H1 (cell line): ENCODE measurements at regions not wholly inside any gene's neighbourhood (a gene's known extent, or its start where the extent isn't known, plus 50 kb on each side); places are given as distances from the start of the nearest gene placed in this dataset.

Experiments used
- CTCF ChIA-PET: fragments of 300-600 bp; sonication (Branson Sonifier 250); formaldehyde crosslinking; loops from one replicate; lab custom pipeline; 2021; ENCODE audit not compliant: partially characterized antibody; lab: Charles Lee
- POLR2A ChIA-PET: fragments of 300-600 bp; sonication (Branson Sonifier 250); formaldehyde crosslinking; loops from one replicate; lab custom pipeline; 2021; ENCODE audit warnings: inconsistent platforms; ENCODE audit not compliant: partially characterized antibody; lab: Charles Lee
- DNase-seq, 2 experiments: peaks; one replicate each; pipeline versions ENCODE4 v3.0.0 to v3.0.0-alpha.2; 2010 to 2022; ENCODE audit warnings: low spot score in 2 of 2, low read depth in 1 of 2, mixed read lengths in 1 of 2
- FAIRE-seq: peaks from 2 replicates; lab custom pipeline; 2011; peaks lifted over from hg19 to GRCh38; lab: Jason Lieb, UNC
- H2AFZ ChIP-seq: 2 replicates; pipeline ENCODE4 v1.8.1; 2012; ENCODE audit warnings: low read length, inconsistent platforms
- H2AK5ac ChIP-seq: 2 replicates; pipeline ENCODE4 v1.6.1; 2013; ENCODE audit warnings: low read depth, low read length
- H2BK120ac ChIP-seq: replicated peaks from 2 replicates; pipeline ENCODE3; 2013; ENCODE audit warnings: low read depth, low read length, inconsistent platforms
- H2BK12ac ChIP-seq: 2 replicates; pipeline ENCODE4 v1.6.1; 2013; ENCODE audit warnings: low read depth, low read length
- H2BK15ac ChIP-seq: 2 replicates; pipeline ENCODE4 v1.6.1; 2013; ENCODE audit warnings: low read length
- H2BK20ac ChIP-seq: 2 replicates; pipeline ENCODE4 v1.6.1; 2013; ENCODE audit warnings: low read length
- H2BK5ac ChIP-seq: 2 replicates; pipeline ENCODE4 v1.6.1; 2013; ENCODE audit warnings: low read depth, low read length
- H3K14ac ChIP-seq: 2 replicates; pipeline ENCODE4 v1.6.1; 2013; ENCODE audit warnings: inconsistent platforms; ENCODE audit not compliant: insufficient read length
- H3K18ac ChIP-seq: 2 replicates; pipeline ENCODE4 v1.6.1; 2013; ENCODE audit warnings: low read length; ENCODE audit errors: extremely low read depth
- H3K23ac ChIP-seq: 2 replicates; pipeline ENCODE4 v1.6.1; 2013; ENCODE audit warnings: inconsistent platforms; ENCODE audit not compliant: insufficient read length
- H3K23me2 ChIP-seq: 2 replicates; pipeline ENCODE4 v1.6.1; 2013; ENCODE audit warnings: low read depth, low read length
- H3K27ac ChIP-seq: 2 replicates; pipeline ENCODE4 v1.6.1; 2011; ENCODE audit warnings: low read depth, low read length, inconsistent platforms
- H3K27me3 ChIP-seq, 4 experiments: replicated peaks in 1 of 4; 1 replicate in 1 of 4; 2 replicates in 3 of 4; pipeline versions ENCODE4 v1.6.1 to v1.8.1; 2011 to 2013; ENCODE audit warnings: low read length in 3 of 4, mild to moderate bottlenecking in 3 of 4, inconsistent platforms in 2 of 4, mixed read lengths in 2 of 4, moderate library complexity in 1 of 4; ENCODE audit not compliant: control insufficient read depth in 3 of 4, insufficient read depth in 3 of 4; ENCODE audit errors: extremely low read depth in 1 of 4
- H3K36me3 ChIP-seq, 4 experiments: 2 replicates each; pipeline versions ENCODE4 v1.6.1 to v1.8.1; 2011 to 2013; ENCODE audit warnings: mild to moderate bottlenecking in 4 of 4, low read length in 3 of 4, moderate library complexity in 2 of 4, control low read depth in 1 of 4, inconsistent platforms in 1 of 4; ENCODE audit not compliant: insufficient read depth in 4 of 4, control insufficient read depth in 2 of 4
- H3K4ac ChIP-seq: replicated peaks from 2 replicates; pipeline ENCODE3; 2013; ENCODE audit warnings: low read length, low read depth, mixed read lengths, inconsistent platforms; ENCODE audit not compliant: insufficient read length
- H3K4me1 ChIP-seq, 4 experiments: replicated peaks in 1 of 4; 1 replicate in 1 of 4; 2 replicates in 3 of 4; pipeline versions ENCODE4 v1.6.1 to v1.8.1; 2011 to 2013; ENCODE audit warnings: low read length in 3 of 4, inconsistent platforms in 2 of 4, mixed read lengths in 1 of 4; ENCODE audit not compliant: insufficient read depth in 4 of 4, control insufficient read depth in 3 of 4
- H3K4me2 ChIP-seq, 2 experiments: 2 replicates each; pipeline versions ENCODE4 v1.6.1 to v1.8.1; 2011 to 2013; ENCODE audit warnings: low read depth in 2 of 2, low read length in 2 of 2, control low read depth in 1 of 2, inconsistent platforms in 1 of 2, mild to moderate bottlenecking in 1 of 2; ENCODE audit not compliant: insufficient read depth in 1 of 2
- H3K4me3 ChIP-seq, 4 experiments: fragments of 200-600, 300-600 bp in 1 of 4; sonication (generic), shearing (Covaris generic), sonication (Bioruptor Twin) in 1 of 4; 2 replicates each; pipeline versions ENCODE4 v1.5.1 to v1.8.1; 2011 to 2016; ENCODE audit warnings: low read length in 4 of 4, low read depth in 3 of 4, control low read depth in 2 of 4, inconsistent platforms in 2 of 4, mild to moderate bottlenecking in 2 of 4, mixed read lengths in 1 of 4, moderate library complexity in 1 of 4; ENCODE audit not compliant: insufficient read depth in 2 of 4; ENCODE audit errors: extremely low read depth in 1 of 4
- H3K56ac ChIP-seq: replicated peaks from 2 replicates; pipeline ENCODE3; 2013; ENCODE audit warnings: low read depth, mild to moderate bottlenecking, mixed read lengths, low read length, inconsistent platforms; ENCODE audit not compliant: insufficient read length
- H3K79me1 ChIP-seq: 2 replicates; pipeline ENCODE4 v1.6.1; 2013; ENCODE audit warnings: low read depth, low read length, control low read depth
- H3K79me2 ChIP-seq, 2 experiments: 2 replicates each; pipeline versions ENCODE4 v1.6.1 to v1.8.1; 2012 to 2013; ENCODE audit warnings: low read length in 2 of 2, mild to moderate bottlenecking in 2 of 2, inconsistent platforms in 1 of 2; ENCODE audit not compliant: insufficient read depth in 2 of 2, control insufficient read depth in 1 of 2
- H3K9ac ChIP-seq, 4 experiments: replicated peaks in 1 of 4; 1 replicate in 1 of 4; 2 replicates in 3 of 4; pipeline versions ENCODE4 v1.6.1 to v1.8.1; 2011 to 2013; ENCODE audit warnings: low read depth in 3 of 4, low read length in 3 of 4, control low read depth in 2 of 4, mild to moderate bottlenecking in 2 of 4, moderate library complexity in 2 of 4, inconsistent platforms in 1 of 4; ENCODE audit errors: extremely low read depth in 1 of 4
- H3K9me3 ChIP-seq, 2 experiments: 2 replicates each; pipeline versions ENCODE4 v1.6.1 to v1.8.1; 2012 to 2013; ENCODE audit warnings: mild to moderate bottlenecking in 2 of 2, moderate library complexity in 2 of 2, control low read depth in 1 of 2, inconsistent platforms in 1 of 2, low read depth in 1 of 2, low read length in 1 of 2, mixed read lengths in 1 of 2; ENCODE audit not compliant: insufficient read depth in 2 of 2
- H4K20me1 ChIP-seq, 2 experiments: replicated peaks in 1 of 2; 2 replicates each; pipeline versions ENCODE3 to v1.8.1; 2011 to 2013; ENCODE audit warnings: inconsistent platforms in 2 of 2, low read length in 2 of 2, mild to moderate bottlenecking in 1 of 2; ENCODE audit not compliant: insufficient read depth in 2 of 2, control insufficient read depth in 1 of 2
- H4K5ac ChIP-seq: 2 replicates; pipeline ENCODE4 v1.6.1; 2013; ENCODE audit warnings: low read length, low read depth, mixed read lengths, inconsistent platforms; ENCODE audit not compliant: insufficient read length
- H4K8ac ChIP-seq: 2 replicates; pipeline ENCODE4 v1.8.0; 2013; ENCODE audit warnings: mild to moderate bottlenecking, moderate library complexity, low read length, inconsistent platforms; ENCODE audit not compliant: insufficient read depth; ENCODE audit errors: extremely low read depth
- H4K91ac ChIP-seq: replicated peaks from 2 replicates; pipeline ENCODE3; 2013; ENCODE audit warnings: low read length, mixed read lengths, inconsistent platforms; ENCODE audit not compliant: insufficient read length
- ATF2 ChIP-seq: IDR thresholded peaks from 2 replicates; pipeline ENCODE4 v1.6.1; 2012; ENCODE audit warnings: low read length, inconsistent platforms
- BCL11A ChIP-seq, 2 experiments: IDR thresholded peaks; one replicate each; pipeline ENCODE4 v1.6.1; 2011; ENCODE audit warnings: low read depth in 2 of 2, low read length in 2 of 2, mild to moderate bottlenecking in 2 of 2
- CEBPB ChIP-seq: IDR thresholded peaks from 2 replicates; pipeline ENCODE4 v1.6.1; 2012; ENCODE audit warnings: low read depth, low read length
- JUND ChIP-seq: IDR thresholded peaks from 2 replicates; pipeline ENCODE4 v1.6.1; 2011; ENCODE audit warnings: mild to moderate bottlenecking, improper control_type of control experiment, low read length
- KDM1A ChIP-seq: fragments of 200-600, 300-600 bp; sonication (generic); IDR thresholded peaks from 2 replicates; pipeline ENCODE4 v1.7.1; 2016; ENCODE audit warnings: mild to moderate bottlenecking, low read length, borderline replicate concordance
- POLR2AphosphoS5 ChIP-seq: IDR thresholded peaks from 2 replicates; pipeline ENCODE4 v1.6.1; 2011; ENCODE audit warnings: low read depth, low read length
- SP4 ChIP-seq: IDR thresholded peaks from 2 replicates; pipeline ENCODE4 v1.6.1; 2012; ENCODE audit warnings: low read length, inconsistent platforms
- SUZ12 ChIP-seq: fragments of 200-600 bp; sonication (generic); IDR thresholded peaks from 2 replicates; pipeline ENCODE4 v1.6.1; 2012; ENCODE audit warnings: mild to moderate bottlenecking, inconsistent platforms, low read length, moderate library complexity, mixed read lengths
- WGBS, 2 experiments: shearing (Covaris generic) in 1 of 2; methylation state at CpG; one replicate each; pipeline versions ENCODE4 v1.1.6 to v1.1.7; 2013 to 2015; ENCODE audit warnings: low lambda C conversion rate in 2 of 2, mixed read lengths in 2 of 2, inconsistent platforms in 1 of 2, low coverage in 1 of 2, missing lambda C conversion rate in 1 of 2; ENCODE audit not compliant: insufficient replicate concordance in 2 of 2, insufficient coverage in 1 of 2, insufficient read length in 1 of 2; ENCODE audit errors: extremely low coverage in 1 of 2, missing lambda C conversion rate in 1 of 2; 5-methylcytosine and 5-hydroxymethylcytosine counted together

- no peaks in the 10 kb centered on the region for H3K27me3 ChIP-seq
- no peak overlapping the region for H4K8ac ChIP-seq
- H3K4me1 ChIP-seq = no peaks in the 10 kb centered on the region
- H3K9me3 ChIP-seq = no peaks in the 10 kb centered on the region
- no peak overlapping the region for H2BK20ac ChIP-seq
- H4K91ac ChIP-seq = no peak overlapping the region
- H2BK15ac ChIP-seq = no peak overlapping the region
- H3K9ac ChIP-seq = no peak overlapping the region
- H3K4ac ChIP-seq = no peak overlapping the region
- H2BK12ac ChIP-seq = no peak overlapping the region
- no peak overlapping the region for H3K23ac ChIP-seq
- DNase-seq (no peak), FAIRE-seq (no peak)
- POLR2A ChIA-PET = no interaction called here
- CTCF ChIA-PET = no interaction called here
- H3K79me1 ChIP-seq = no peaks in the 10 kb centered on the region
- H3K27ac ChIP-seq = no peak overlapping the region
- no peak overlapping the region for H3K56ac ChIP-seq
- H2BK120ac ChIP-seq = no peak overlapping the region
- H3K4me3 ChIP-seq = no peak overlapping the region
- H3K14ac ChIP-seq = no peak overlapping the region
- H3K4me2 ChIP-seq = no peak overlapping the region
- H3K36me3 ChIP-seq = no peaks in the 10 kb centered on the region
- H2BK5ac ChIP-seq = no peak overlapping the region
- H3K23me2 ChIP-seq = no peaks in the 10 kb centered on the region
- H3K18ac ChIP-seq = no peak overlapping the region
- H2AK5ac ChIP-seq = no peak overlapping the region
- no peak overlapping the region for H2AFZ ChIP-seq
- H4K5ac ChIP-seq = no peak overlapping the region
- H4K20me1 ChIP-seq = no peaks in the 10 kb centered on the region
- 81% methylated on average over 5 of the region's 5 CpGs; no CpG with 5 or more reads in 1 of the 2 experiments for WGBS, 2 experiments
- no peaks in the 10 kb centered on the region for H3K79me2 ChIP-seq
- TF ChIP-seq ATF2 (no peak), KDM1A (no peak), JUND (no peak), CEBPB (no peak), POLR2AphosphoS5 (no peak), BCL11A (IDR thresholded peaks at IDR 0.05; ENCODE audit: low read depth in 2 of 2, low read length in 2 of 2) (no peak), SUZ12 (no peak), SP4 (no peak)
These were observed 211.3 kb upstream of the KLF4 start for GRCh38 chr9:107700847-107701246.
